A549 (cell line): ENCODE measurements at regions not wholly inside any gene's neighbourhood (a gene's known extent, or its start where the extent isn't known, plus 50 kb on each side); places are given as distances from the start of the nearest gene placed in this dataset.

Experiments
- ATAC-seq, 2 experiments: fragments of 200-7000 bp in 1 of 2; fragments of >200 bp in 1 of 2; cut with Nextera tagmentation in 1 of 2; cut with Tn5 transposase in 1 of 2; 3 replicates each; pipeline versions ENCODE4 v1.8.0 to v1.9.1; 2018 to 2020; ENCODE audit warnings: mild to moderate bottlenecking in 1 of 2, moderate library complexity in 1 of 2
- CTCF ChIA-PET: fragments of 300-600 bp; sonication (Branson Sonifier 250); formaldehyde crosslinking; extraction: SDS; loops from one replicate; lab custom pipeline; 2021; ENCODE audit warnings: antibody characterized with exemption, inconsistent platforms; lab: Yijun Ruan, JAX
- POLR2A ChIA-PET: fragments of 350-600 bp; formaldehyde crosslinking; extraction: SDS; loops from one replicate; lab custom pipeline; 2021; ENCODE audit warnings: antibody characterized with exemption, inconsistent platforms; lab: Yijun Ruan, JAX
- DNase-seq, 2 experiments: peaks; one replicate each; pipeline versions ENCODE4 v3.0.0 to v3.0.0-alpha.2; 2011 to 2016; ENCODE audit warnings: low read depth in 1 of 2, low spot score in 1 of 2
- FAIRE-seq: peaks from 2 replicates; lab custom pipeline; 2011; peaks lifted over from hg19 to GRCh38; lab: Jason Lieb, UNC
- H3K27ac ChIP-seq, 2 experiments: fragments of >200 bp; sonication (Bioruptor Twin); formaldehyde crosslinking; 3 replicates each; pipeline ENCODE4 v1.5.1; 2016 to 2017
- H3K4me1 ChIP-seq: fragments of >200 bp; sonication (Bioruptor Twin); formaldehyde crosslinking; 3 replicates; pipeline ENCODE4 v1.6.1; 2016
- H3K4me2 ChIP-seq: fragments of >200 bp; sonication (Bioruptor Twin); formaldehyde crosslinking; 3 replicates; pipeline ENCODE4 v1.6.1; 2016
- H3K4me3 ChIP-seq: fragments of >200 bp; sonication (Bioruptor Twin); formaldehyde crosslinking; 3 replicates; pipeline ENCODE4 v1.5.1; 2016
- H3K9me3 ChIP-seq: fragments of >200 bp; sonication (Bioruptor Twin); formaldehyde crosslinking; 3 replicates; pipeline ENCODE4 v1.6.1; 2016
- ATOH8 ChIP-seq: fragments of 250-450 bp; sonication (Bioruptor Pico); IDR thresholded peaks from 2 replicates; pipeline ENCODE4 v1.5.0; 2020; ENCODE audit warnings: low read depth, mild to moderate bottlenecking, moderate library complexity
- BCL3 ChIP-seq: fragments of >200 bp; sonication (Bioruptor Twin); formaldehyde crosslinking; IDR thresholded peaks from 3 replicates; pipeline ENCODE4 v1.6.1; 2016
- BHLHE40 ChIP-seq: IDR thresholded peaks from 2 replicates; pipeline ENCODE4 v1.6.1; 2012; ENCODE audit warnings: low read depth, low read length, inconsistent platforms
- CBX2 ChIP-seq: fragments of 200-600 bp; sonication (generic); IDR thresholded peaks from 2 replicates; pipeline ENCODE4 v1.6.1; 2016; ENCODE audit warnings: low read depth, mild to moderate bottlenecking, borderline replicate concordance
- CHD2 ChIP-seq: fragments of 150-350 bp; IDR thresholded peaks from 2 replicates; pipeline ENCODE4 v1.6.1; 2014; ENCODE audit warnings: low read length; ENCODE audit not compliant: partially characterized antibody
- CTCF ChIP-seq: fragments of >200 bp; sonication (Bioruptor Twin); formaldehyde crosslinking; IDR thresholded peaks from 3 replicates; pipeline ENCODE4 v1.5.1; 2016
- E2F6 ChIP-seq: IDR thresholded peaks from 2 replicates; pipeline ENCODE4 v1.6.1; 2012; ENCODE audit warnings: low read depth, borderline replicate concordance
- ELK1 ChIP-seq: fragments of 150-350 bp; IDR thresholded peaks from 2 replicates; pipeline ENCODE4 v1.6.1; 2014; ENCODE audit warnings: low read depth, mild to moderate bottlenecking, low read length
- EP300 ChIP-seq, 2 experiments: fragments of >200 bp; sonication (Bioruptor Twin); formaldehyde crosslinking; IDR thresholded peaks; 2 replicates in 1 of 2; 3 replicates in 1 of 2; pipeline ENCODE4 v1.6.1; 2016 to 2017
- FOSB ChIP-seq: fragments of 250-450 bp; sonication (Bioruptor Pico); IDR thresholded peaks from 2 replicates; pipeline ENCODE4 v1.5.0; 2020; ENCODE audit warnings: mild to moderate bottlenecking, moderate library complexity
- GATA3 ChIP-seq: IDR thresholded peaks from 2 replicates; pipeline ENCODE4 v1.6.1; 2012; ENCODE audit warnings: borderline replicate concordance
- HDAC2 ChIP-seq: fragments of 200-600 bp; sonication (generic); IDR thresholded peaks from 2 replicates; pipeline ENCODE4 v1.6.1; 2016
- HEYL ChIP-seq: fragments of 250-450 bp; sonication (Bioruptor Pico); IDR thresholded peaks from 2 replicates; pipeline ENCODE4 v1.8.0; 2021; ENCODE audit warnings: mild to moderate bottlenecking, moderate library complexity
- HOXB13 ChIP-seq: fragments of 250-450 bp; sonication (Bioruptor Pico); IDR thresholded peaks from 2 replicates; pipeline ENCODE4 v1.5.0; 2020; ENCODE audit warnings: low read depth, mild to moderate bottlenecking, moderate library complexity
- MAX ChIP-seq: IDR thresholded peaks from 2 replicates; pipeline ENCODE4 v1.6.1; 2012
- MYC ChIP-seq: IDR thresholded peaks from 2 replicates; pipeline ENCODE4 v1.6.1; 2012; ENCODE audit warnings: mild to moderate bottlenecking, inconsistent platforms, low read length, improper control_type of control experiment, borderline replicate concordance
- POLR2A ChIP-seq: IDR thresholded peaks from 2 replicates; pipeline ENCODE4 v1.6.1; 2012; ENCODE audit warnings: mild to moderate bottlenecking, low read length
- RARB ChIP-seq: fragments of 250-450 bp; sonication (Bioruptor Pico); IDR thresholded peaks from 2 replicates; pipeline ENCODE4 v1.8.0; 2021; ENCODE audit warnings: mild to moderate bottlenecking, moderate library complexity
- REST ChIP-seq: fragments of 200-600 bp; sonication (generic); IDR thresholded peaks from 2 replicates; pipeline ENCODE4 v1.6.1; 2016; ENCODE audit warnings: antibody characterized with exemption, mild to moderate bottlenecking, moderate library complexity
- RFX5 ChIP-seq: fragments of 450-650 bp; IDR thresholded peaks from 2 replicates; pipeline ENCODE4 v1.7.1; 2014; ENCODE audit warnings: antibody characterized with exemption, mild to moderate bottlenecking, moderate library complexity
- SMC3 ChIP-seq: fragments of >200 bp; sonication (Bioruptor Twin); formaldehyde crosslinking; IDR thresholded peaks from 3 replicates; pipeline ENCODE4 v1.6.1; 2018; ENCODE audit warnings: inconsistent platforms
- TFCP2L1 ChIP-seq: fragments of 250-450 bp; sonication (Bioruptor Pico); IDR thresholded peaks from 2 replicates; pipeline ENCODE4 v1.5.0; 2021; ENCODE audit warnings: mild to moderate bottlenecking
- ZFP36 ChIP-seq: fragments of 450-650 bp; IDR thresholded peaks from 2 replicates; pipeline ENCODE4 v1.6.1; 2014; ENCODE audit warnings: borderline replicate concordance; ENCODE audit not compliant: partially characterized antibody
- ZSCAN20 ChIP-seq: fragments of 250-450 bp; sonication (Bioruptor Pico); IDR thresholded peaks from 2 replicates; pipeline ENCODE4 v1.8.0; 2022; ENCODE audit warnings: mild to moderate bottlenecking, moderate library complexity
- WGBS: methylation state at CpG from one replicate; pipeline ENCODE4 v1.1.6; 2017; ENCODE audit errors: missing lambda C conversion rate; 5-methylcytosine and 5-hydroxymethylcytosine counted together

GRCh38 chr10:64855941-64856340 is 1334.7 kb downstream of the REEP3 start:
- CTCF ChIA-PET, result no interaction called here
- WGBS, result 9% methylated on average over 2 of the region's 2 CpGs
- H3K4me2 ChIP-seq, result no peak overlapping the region
- H3K4me1 ChIP-seq, result no peaks in the 10 kb centered on the region
- no peak overlapping the region for H3K27ac ChIP-seq
- TF ChIP-seq REST, result no peak
- TF ChIP-seq ATOH8 (CRISPR knock-in tag), result no peak
- TF ChIP-seq HDAC2, result no peak
- no peak for TF ChIP-seq MAX
- no peak for TF ChIP-seq BHLHE40
- TF ChIP-seq BCL3, result no peak
- no peak for TF ChIP-seq EP300 (IDR thresholded peaks at IDR 0.05)
- no peak for TF ChIP-seq ZSCAN20 (CRISPR knock-in tag)
- TF ChIP-seq HOXB13 (CRISPR knock-in tag), result no peak
- no peak for TF ChIP-seq HEYL (CRISPR knock-in tag)
- TF ChIP-seq RFX5, result no peak
- POLR2A ChIA-PET, result no interaction called here
- no peak for DNase-seq
- no peak overlapping the region for H3K4me3 ChIP-seq
- no peaks in the 10 kb centered on the region for H3K9me3 ChIP-seq
- no peak for ATAC-seq
- no peak for FAIRE-seq

GRCh38 chr10:64859911-64860310 is 1338.7 kb downstream of the REEP3 start:
- H3K4me2 ChIP-seq, result no peak overlapping the region
- no peak for TF ChIP-seq ZFP36
- TF ChIP-seq GATA3, result no peak
- TF ChIP-seq BCL3, result no peak
- no peak for TF ChIP-seq SMC3
- TF ChIP-seq, all 56 proteins: peak for 0
- no peaks in the 10 kb centered on the region for H3K4me1 ChIP-seq
- ATAC-seq (no peak), DNase-seq (no peak), FAIRE-seq (no peak)
- no peak overlapping the region for H3K27ac ChIP-seq
- H3K9me3 ChIP-seq, result no peaks in the 10 kb centered on the region
- ChIA-PET CTCF (no interaction called here), POLR2A (no interaction called here)
- H3K4me3 ChIP-seq, result no peak overlapping the region
- 0% methylated on average over 2 of the region's 2 CpGs for WGBS

GRCh38 chr10:64863836-64864235 is 1342.6 kb downstream of the REEP3 start:
- Histone ChIP-seq H3K4me1 (no peaks in the 10 kb centered on the region), H3K4me2 (no peak overlapping the region), H3K27ac (no peak overlapping the region), H3K9me3 (no peaks in the 10 kb centered on the region), H3K4me3 (no peak overlapping the region)
- POLR2A ChIA-PET, result no interaction called here
- FAIRE-seq (no peak), DNase-seq (no peak), ATAC-seq (no peak)
- TF ChIP-seq CBX2, result no peak
- TF ChIP-seq FOSB, result no peak
- no peak for TF ChIP-seq RARB (CRISPR knock-in tag)
- no peak for TF ChIP-seq MAX
- no peak for TF ChIP-seq MYC
- no peak for TF ChIP-seq POLR2A
- no peak for TF ChIP-seq E2F6
- no peak for TF ChIP-seq CHD2
- no peak for TF ChIP-seq ELK1
- no peak for TF ChIP-seq CTCF
- no peak for TF ChIP-seq GATA3
- no peak for TF ChIP-seq TFCP2L1
- CTCF ChIA-PET, result interaction anchor here (0.6 kb wide), 1 partner anchor 340 kb away, joined by 3 read pairs; no protein-coding TSS in a partner anchor
- 4% methylated on average over 1 of the region's 1 CpG for WGBS
